Prostate gland (tissue), 2 donors: ENCODE measurements at regions not wholly inside any gene's neighbourhood (a gene's known extent, or its start where the extent isn't known, plus 50 kb on each side); places are given as distances from the start of the nearest gene placed in this dataset.

Source experiments
- CTCF ChIP-seq, 4 experiments: fragments of 200-600 bp in 2 of 4; fragments of 450-650 bp in 2 of 4; sonication (generic) in 2 of 4; IDR thresholded peaks; 1 replicate in 3 of 4; 2 replicates in 1 of 4; pipeline ENCODE4 v1.5.1; 2016 to 2019; ENCODE audit warnings: antibody characterized with exemption in 4 of 4, mild to moderate bottlenecking in 2 of 4, moderate library complexity in 2 of 4
- POLR2A ChIP-seq: fragments of 450-650 bp; IDR thresholded peaks from one replicate; pipeline ENCODE4 v1.6.1; 2016; ENCODE audit warnings: antibody characterized with exemption, mild to moderate bottlenecking
- POLR2AphosphoS5 ChIP-seq: sonication (generic); formaldehyde crosslinking; IDR thresholded peaks from one replicate; pipeline ENCODE4 v1.6.1; 2017; ENCODE audit warnings: antibody characterized with exemption

GRCh38 chr6:170083236-170084051 lies 207.4 kb downstream of the DLL1 start:
- TF ChIP-seq POLR2A = no peak
- no peak for TF ChIP-seq CTCF (IDR thresholded peaks at IDR 0.05)
- no peak for TF ChIP-seq POLR2AphosphoS5
